ENCODE measurements at regions not wholly inside any gene's neighbourhood (a gene's known extent, or its start where the extent isn't known, plus 50 kb on each side); places are given as distances from the start of the nearest gene placed in this dataset.

GRCh38 chr5:165999693-166000320, 2291.6 kb upstream of the WWC1 start (continued):
- TF ChIP-seq ZNF550 (CRISPR knock-in tag; IDR thresholded peaks at IDR 0.05; ENCODE audit: borderline replicate concordance) = no peak
- TF ChIP-seq KLF9 (CRISPR knock-in tag; IDR thresholded peaks at IDR 0.05; ENCODE audit: low read depth) = no peak
- no peak for TF ChIP-seq ZNF225 (CRISPR knock-in tag; IDR thresholded peaks at IDR 0.05)
- no peak for TF ChIP-seq HDAC1 (CRISPR knock-in tag; IDR thresholded peaks at IDR 0.05)
- no peak for TF ChIP-seq REST (IDR thresholded peaks at IDR 0.05; ENCODE audit: borderline replicate concordance in 1 of 2, low read depth in 1 of 2, low read length in 2 of 2)
- no peak for TF ChIP-seq ZNF333 (CRISPR knock-in tag; IDR thresholded peaks at IDR 0.05; ENCODE audit: borderline replicate concordance)

- ChIA-PET POLR2A (no interaction called here), CTCF (ENCODE audit: low intra/inter-chr PET ratio, low total read pairs) (no interaction called here)
- no peak overlapping the region for H3K9ac ChIP-seq (ENCODE audit: insufficient read depth, low read depth, low read length)
- no peak overlapping the region for H3K27ac ChIP-seq (ENCODE audit: extremely low read length, insufficient read depth, low read length)
- no peaks in the 10 kb centered on the region for H4K20me1 ChIP-seq (ENCODE audit: insufficient read depth, low read length)
- H3K9me3 ChIP-seq (ENCODE audit: low read length) = peaks cover 87% of the 10 kb centered on the region
- H3K4me3 ChIP-seq (replicated peaks in 1 of 3; ENCODE audit: insufficient read depth in 1 of 3, low read depth in 2 of 3, low read length in 3 of 3) = no peak overlapping the region
- ATAC-seq = no peak
- intact Hi-C loops (cut with micrococcal nuclease; ENCODE audit: unreplicated experiment) = no loop called here
- 11% methylated on average over 2 of the region's 2 CpGs for WGBS (ENCODE audit: low lambda C conversion rate)
- no peaks in the 10 kb centered on the region for H3K4me1 ChIP-seq (ENCODE audit: insufficient read depth, low read length)
- TF ChIP-seq ZFX (CRISPR knock-in tag; IDR thresholded peaks at IDR 0.05; ENCODE audit: low read depth) = no peak
- H3K36me3 ChIP-seq (replicated peaks in 1 of 2; ENCODE audit: control insufficient read depth in 1 of 2, insufficient read depth in 2 of 2, low read length in 2 of 2) = no peaks in the 10 kb centered on the region
- no peak overlapping the region for H3K4me2 ChIP-seq (ENCODE audit: low read depth, low read length)
- BruUV-seq (replicated peaks) = no TSS peak
- H2AFZ ChIP-seq (ENCODE audit: low read length) = no peak overlapping the region
- in situ Hi-C loops (cut with HindIII; ENCODE audit: extremely low pct_ligation_motif_present, low pct_unique_long_range_greater_than_20kb) = no loop called here
- no peaks in the 10 kb centered on the region for H3K27me3 ChIP-seq (ENCODE audit: control insufficient read depth in 1 of 2, insufficient read depth in 2 of 2, low read length in 2 of 2)
- no peak for DNase-seq (ENCODE audit: low spot score)
- no peak for FAIRE-seq
- H3K79me2 ChIP-seq (ENCODE audit: insufficient read depth, low read length) = no peaks in the 10 kb centered on the region
Measured at GRCh38 chr5:166004006-166004405, 2287.4 kb upstream of the WWC1 start.
